H1 (cell line): ENCODE measurements at regions not wholly inside any gene's neighbourhood (a gene's known extent, or its start where the extent isn't known, plus 50 kb on each side); places are given as distances from the start of the nearest gene placed in this dataset.

Experiments used
- CHD1 ChIP-seq: IDR thresholded peaks from 2 replicates; pipeline ENCODE4 v1.6.1; 2012; ENCODE audit warnings: low read depth, low read length, improper control_type of control experiment
- TF ChIP-seq, protein P1 (sequence below): fragments of 300-600 bp; sonication (generic); IDR thresholded peaks from 2 replicates; pipeline ENCODE4 v1.7.1; 2012; ENCODE audit warnings: low read length, moderate library complexity, mild to moderate bottlenecking, inconsistent platforms; ENCODE audit not compliant: insufficient replicate concordance

DNA sequence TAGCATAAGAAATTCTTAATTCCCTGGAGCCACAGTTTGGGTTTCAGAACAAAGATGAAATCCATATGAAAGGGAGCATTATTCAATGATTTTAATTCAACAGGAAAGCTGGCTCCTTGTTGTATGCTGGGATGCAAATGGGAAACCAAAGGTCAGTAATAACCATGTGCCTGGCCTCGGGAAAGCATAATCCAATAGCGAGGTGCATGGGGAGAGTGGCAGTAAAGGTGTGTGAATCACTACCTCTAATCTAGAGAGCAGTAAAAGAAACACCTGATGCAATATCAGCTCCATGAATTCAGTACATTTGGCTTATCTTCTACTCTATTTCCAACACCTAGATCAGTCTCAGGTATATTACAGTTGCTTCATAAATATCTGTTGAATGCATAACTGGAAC, 220.1 kb downstream of the FBXO15 start (continued):
- TF ChIP-seq, protein P1, sequence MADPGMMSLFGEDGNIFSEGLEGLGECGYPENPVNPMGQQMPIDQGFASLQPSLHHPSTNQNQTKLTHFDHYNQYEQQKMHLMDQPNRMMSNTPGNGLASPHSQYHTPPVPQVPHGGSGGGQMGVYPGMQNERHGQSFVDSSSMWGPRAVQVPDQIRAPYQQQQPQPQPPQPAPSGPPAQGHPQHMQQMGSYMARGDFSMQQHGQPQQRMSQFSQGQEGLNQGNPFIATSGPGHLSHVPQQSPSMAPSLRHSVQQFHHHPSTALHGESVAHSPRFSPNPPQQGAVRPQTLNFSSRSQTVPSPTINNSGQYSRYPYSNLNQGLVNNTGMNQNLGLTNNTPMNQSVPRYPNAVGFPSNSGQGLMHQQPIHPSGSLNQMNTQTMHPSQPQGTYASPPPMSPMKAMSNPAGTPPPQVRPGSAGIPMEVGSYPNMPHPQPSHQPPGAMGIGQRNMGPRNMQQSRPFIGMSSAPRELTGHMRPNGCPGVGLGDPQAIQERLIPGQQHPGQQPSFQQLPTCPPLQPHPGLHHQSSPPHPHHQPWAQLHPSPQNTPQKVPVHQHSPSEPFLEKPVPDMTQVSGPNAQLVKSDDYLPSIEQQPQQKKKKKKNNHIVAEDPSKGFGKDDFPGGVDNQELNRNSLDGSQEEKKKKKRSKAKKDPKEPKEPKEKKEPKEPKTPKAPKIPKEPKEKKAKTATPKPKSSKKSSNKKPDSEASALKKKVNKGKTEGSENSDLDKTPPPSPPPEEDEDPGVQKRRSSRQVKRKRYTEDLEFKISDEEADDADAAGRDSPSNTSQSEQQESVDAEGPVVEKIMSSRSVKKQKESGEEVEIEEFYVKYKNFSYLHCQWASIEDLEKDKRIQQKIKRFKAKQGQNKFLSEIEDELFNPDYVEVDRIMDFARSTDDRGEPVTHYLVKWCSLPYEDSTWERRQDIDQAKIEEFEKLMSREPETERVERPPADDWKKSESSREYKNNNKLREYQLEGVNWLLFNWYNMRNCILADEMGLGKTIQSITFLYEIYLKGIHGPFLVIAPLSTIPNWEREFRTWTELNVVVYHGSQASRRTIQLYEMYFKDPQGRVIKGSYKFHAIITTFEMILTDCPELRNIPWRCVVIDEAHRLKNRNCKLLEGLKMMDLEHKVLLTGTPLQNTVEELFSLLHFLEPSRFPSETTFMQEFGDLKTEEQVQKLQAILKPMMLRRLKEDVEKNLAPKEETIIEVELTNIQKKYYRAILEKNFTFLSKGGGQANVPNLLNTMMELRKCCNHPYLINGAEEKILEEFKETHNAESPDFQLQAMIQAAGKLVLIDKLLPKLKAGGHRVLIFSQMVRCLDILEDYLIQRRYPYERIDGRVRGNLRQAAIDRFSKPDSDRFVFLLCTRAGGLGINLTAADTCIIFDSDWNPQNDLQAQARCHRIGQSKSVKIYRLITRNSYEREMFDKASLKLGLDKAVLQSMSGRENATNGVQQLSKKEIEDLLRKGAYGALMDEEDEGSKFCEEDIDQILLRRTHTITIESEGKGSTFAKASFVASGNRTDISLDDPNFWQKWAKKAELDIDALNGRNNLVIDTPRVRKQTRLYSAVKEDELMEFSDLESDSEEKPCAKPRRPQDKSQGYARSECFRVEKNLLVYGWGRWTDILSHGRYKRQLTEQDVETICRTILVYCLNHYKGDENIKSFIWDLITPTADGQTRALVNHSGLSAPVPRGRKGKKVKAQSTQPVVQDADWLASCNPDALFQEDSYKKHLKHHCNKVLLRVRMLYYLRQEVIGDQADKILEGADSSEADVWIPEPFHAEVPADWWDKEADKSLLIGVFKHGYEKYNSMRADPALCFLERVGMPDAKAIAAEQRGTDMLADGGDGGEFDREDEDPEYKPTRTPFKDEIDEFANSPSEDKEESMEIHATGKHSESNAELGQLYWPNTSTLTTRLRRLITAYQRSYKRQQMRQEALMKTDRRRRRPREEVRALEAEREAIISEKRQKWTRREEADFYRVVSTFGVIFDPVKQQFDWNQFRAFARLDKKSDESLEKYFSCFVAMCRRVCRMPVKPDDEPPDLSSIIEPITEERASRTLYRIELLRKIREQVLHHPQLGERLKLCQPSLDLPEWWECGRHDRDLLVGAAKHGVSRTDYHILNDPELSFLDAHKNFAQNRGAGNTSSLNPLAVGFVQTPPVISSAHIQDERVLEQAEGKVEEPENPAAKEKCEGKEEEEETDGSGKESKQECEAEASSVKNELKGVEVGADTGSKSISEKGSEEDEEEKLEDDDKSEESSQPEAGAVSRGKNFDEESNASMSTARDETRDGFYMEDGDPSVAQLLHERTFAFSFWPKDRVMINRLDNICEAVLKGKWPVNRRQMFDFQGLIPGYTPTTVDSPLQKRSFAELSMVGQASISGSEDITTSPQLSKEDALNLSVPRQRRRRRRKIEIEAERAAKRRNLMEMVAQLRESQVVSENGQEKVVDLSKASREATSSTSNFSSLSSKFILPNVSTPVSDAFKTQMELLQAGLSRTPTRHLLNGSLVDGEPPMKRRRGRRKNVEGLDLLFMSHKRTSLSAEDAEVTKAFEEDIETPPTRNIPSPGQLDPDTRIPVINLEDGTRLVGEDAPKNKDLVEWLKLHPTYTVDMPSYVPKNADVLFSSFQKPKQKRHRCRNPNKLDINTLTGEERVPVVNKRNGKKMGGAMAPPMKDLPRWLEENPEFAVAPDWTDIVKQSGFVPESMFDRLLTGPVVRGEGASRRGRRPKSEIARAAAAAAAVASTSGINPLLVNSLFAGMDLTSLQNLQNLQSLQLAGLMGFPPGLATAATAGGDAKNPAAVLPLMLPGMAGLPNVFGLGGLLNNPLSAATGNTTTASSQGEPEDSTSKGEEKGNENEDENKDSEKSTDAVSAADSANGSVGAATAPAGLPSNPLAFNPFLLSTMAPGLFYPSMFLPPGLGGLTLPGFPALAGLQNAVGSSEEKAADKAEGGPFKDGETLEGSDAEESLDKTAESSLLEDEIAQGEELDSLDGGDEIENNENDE = no peak
- TF ChIP-seq CHD1 = no peak
